ENCODE measurements at regions not wholly inside any gene's neighbourhood (a gene's known extent, or its start where the extent isn't known, plus 50 kb on each side); places are given as distances from the start of the nearest gene placed in this dataset.
"Not testable (repeated sequence)": the region's sequence is repeated elsewhere in the genome, so short reads cannot be mapped to it uniquely, and the experiment has no call there.

DNA sequence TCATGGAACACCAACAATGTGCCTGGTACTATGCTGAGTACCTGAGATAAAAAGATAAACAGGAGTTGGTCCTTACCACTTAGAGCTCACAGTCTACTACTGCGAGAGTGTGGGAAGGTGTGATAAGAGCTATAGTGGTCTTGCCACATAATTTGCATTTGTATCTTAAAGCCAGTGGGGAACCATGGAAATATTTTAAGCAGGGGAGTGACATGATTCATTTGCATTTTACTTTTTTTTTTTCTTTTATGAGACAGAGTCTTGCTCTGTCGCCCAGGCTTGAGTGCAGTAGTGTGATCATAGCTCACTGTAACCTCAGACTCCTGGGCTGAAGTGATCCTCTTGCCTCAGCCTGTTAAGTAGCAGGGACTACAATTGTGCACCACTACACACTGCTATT is 54.2 kb upstream of the FAM72C start:
- CTCF ChIA-PET; H3K4me1 ChIP-seq (ENCODE audit: control insufficient read depth in 2 of 2, insufficient read depth in 2 of 2, low read length in 2 of 2); H3K9me3 Mint-ChIP-seq; H3K36me3 Mint-ChIP-seq; POLR2A ChIA-PET; DNase-seq; H3K27me3 ChIP-seq (ENCODE audit: control insufficient read depth in 2 of 2, insufficient read depth in 2 of 2, low read length in 2 of 2); intact Hi-C loops (cut with micrococcal nuclease); H3K9me3 ChIP-seq (ENCODE audit: control insufficient read depth in 2 of 3, low read length in 3 of 3); H3K4me3 ChIP-seq (ENCODE audit: low read length); H3K27ac Mint-ChIP-seq; H3K4me1 Mint-ChIP-seq; H3K27me3 Mint-ChIP-seq; H3K36me3 ChIP-seq (ENCODE audit: control insufficient read depth in 2 of 3, insufficient read depth in 3 of 3, low read length in 3 of 3); H3K27ac ChIP-seq (ENCODE audit: low read depth, low read length); H3K4me3 Mint-ChIP-seq: not testable (repeated sequence)
- ATAC-seq = peak; percentile 46

DNA sequence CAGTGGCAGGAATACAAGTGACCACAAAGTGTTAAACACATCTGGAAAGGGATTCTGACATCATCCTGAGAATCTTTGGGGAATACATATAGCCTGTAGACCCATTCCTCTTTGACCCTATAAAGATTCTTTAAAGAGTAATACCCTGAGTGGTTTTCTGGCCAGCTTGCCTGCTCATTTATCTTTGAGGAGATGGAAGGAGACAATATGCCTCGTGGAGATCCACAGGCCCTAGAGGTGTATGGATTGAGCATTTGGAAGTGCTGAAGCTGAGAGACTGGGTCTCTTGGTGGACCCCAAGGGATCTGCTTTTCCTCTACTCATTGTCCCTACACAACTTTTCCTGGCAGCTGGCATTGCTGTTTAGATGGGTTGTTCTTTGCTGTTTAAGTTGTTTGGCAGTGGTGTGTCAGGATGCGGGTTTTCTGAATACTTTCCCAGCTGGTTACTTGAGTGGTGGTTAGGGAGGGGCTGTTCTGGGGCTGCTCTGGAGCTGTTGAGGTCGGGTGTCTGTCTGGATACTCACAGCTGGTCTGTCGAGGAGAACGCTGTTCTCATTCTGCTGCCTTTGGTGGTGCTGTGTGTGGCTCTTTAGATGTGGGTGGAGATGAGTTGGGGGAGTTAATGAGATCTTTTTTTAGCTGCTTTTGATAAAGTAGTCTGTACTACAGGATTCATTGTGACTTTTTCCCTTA is 50.1 kb upstream of the FAM72C start:
- H3K9me3 ChIP-seq (ENCODE audit: control insufficient read depth in 2 of 3, low read length in 3 of 3); POLR2A ChIA-PET; H3K4me1 Mint-ChIP-seq; H3K36me3 Mint-ChIP-seq; H3K4me3 Mint-ChIP-seq; ATAC-seq; intact Hi-C loops (cut with micrococcal nuclease); H3K27ac Mint-ChIP-seq; H3K4me3 ChIP-seq (ENCODE audit: low read length); H3K4me1 ChIP-seq (ENCODE audit: control insufficient read depth in 2 of 2, insufficient read depth in 2 of 2, low read length in 2 of 2); CTCF ChIA-PET; DNase-seq; H3K27me3 ChIP-seq (ENCODE audit: control insufficient read depth in 2 of 2, insufficient read depth in 2 of 2, low read length in 2 of 2); H3K9me3 Mint-ChIP-seq; H3K36me3 ChIP-seq (ENCODE audit: control insufficient read depth in 2 of 3, insufficient read depth in 3 of 3, low read length in 3 of 3); H3K27me3 Mint-ChIP-seq; H3K27ac ChIP-seq (ENCODE audit: low read depth, low read length): not testable (repeated sequence)
